Natural killer cell (primary cell): ENCODE measurements at regions not wholly inside any gene's neighbourhood (a gene's known extent, or its start where the extent isn't known, plus 50 kb on each side); places are given as distances from the start of the nearest gene placed in this dataset.

Source experiments
- ATAC-seq, 3 donors: fragments of 150-1000 bp in 2 of 3; fragments of 200-7000 bp in 1 of 3; cut with Tn5 transposase; 1 replicate in 1 of 3; 2 replicates in 2 of 3; pipeline ENCODE4 v1.10.0; 2021; ENCODE audit warnings: mild to moderate bottlenecking in 2 of 3, moderate library complexity in 2 of 3
- DNase-seq, 2 donors: peaks; one replicate each; pipeline versions ENCODE4 v3.0.0 to v3.0.0-alpha.2; 2013 to 2021; ENCODE audit warnings: mixed read lengths in 1 of 2
- H3K27ac ChIP-seq: one replicate; pipeline ENCODE4 v1.5.1; 2013; ENCODE audit warnings: mild to moderate bottlenecking, low read length
- H3K27me3 ChIP-seq: one replicate; pipeline ENCODE4 v1.6.1; 2013; ENCODE audit warnings: low read length; ENCODE audit not compliant: control insufficient read depth, insufficient read depth
- H3K36me3 ChIP-seq: one replicate; pipeline ENCODE4 v1.6.1; 2013; ENCODE audit warnings: low read length; ENCODE audit not compliant: control insufficient read depth, insufficient read depth
- H3K4me1 ChIP-seq: one replicate; pipeline ENCODE4 v1.6.1; 2013; ENCODE audit warnings: low read length; ENCODE audit not compliant: control insufficient read depth, insufficient read depth
- H3K4me3 ChIP-seq: one replicate; pipeline ENCODE4 v1.5.1; 2013; ENCODE audit warnings: low read length
- H3K9me3 ChIP-seq: one replicate; pipeline ENCODE4 v1.6.1; 2013; ENCODE audit warnings: low read length; ENCODE audit not compliant: control insufficient read depth, insufficient read depth
- H3K27ac Mint-ChIP-seq, 2 donors: one replicate each; pipeline ENCODE4 v1.8.0; 2022; ENCODE audit warnings: mild to moderate bottlenecking in 2 of 2, mixed read lengths in 2 of 2, moderate library complexity in 1 of 2
- H3K27me3 Mint-ChIP-seq, 2 donors: one replicate each; pipeline ENCODE4 v1.8.0; 2022; ENCODE audit warnings: low read depth in 2 of 2, mixed read lengths in 2 of 2
- H3K36me3 Mint-ChIP-seq: one replicate; pipeline ENCODE4 v1.8.0; 2022; ENCODE audit warnings: mixed read lengths
- H3K4me1 Mint-ChIP-seq, 2 donors: one replicate each; pipeline ENCODE4 v1.8.0; 2022; ENCODE audit warnings: mixed read lengths in 2 of 2
- H3K4me3 Mint-ChIP-seq: one replicate; pipeline ENCODE4 v1.8.0; 2022; ENCODE audit warnings: mild to moderate bottlenecking, moderate library complexity, mixed read lengths
- H3K9me3 Mint-ChIP-seq, 2 donors: one replicate each; pipeline ENCODE4 v1.8.0; 2022; ENCODE audit warnings: mixed read lengths in 2 of 2
- WGBS: methylation state at CpG from one replicate; pipeline ENCODE4 v1.1.7; 2013; ENCODE audit warnings: missing lambda C conversion rate; ENCODE audit not compliant: insufficient coverage; 5-methylcytosine and 5-hydroxymethylcytosine counted together
- intact Hi-C: fragments of 100-400 bp; cut with micrococcal nuclease; formaldehyde crosslinking; loops from one replicate; pipeline ENCODE4 v1.14.2; 2022
- TF ChIP-seq, protein P1 (sequence below): fragments of 200-600 bp; IDR thresholded peaks from one replicate; pipeline ENCODE4 v1.8.0; 2022; ENCODE audit warnings: antibody characterized with exemption

DNA sequence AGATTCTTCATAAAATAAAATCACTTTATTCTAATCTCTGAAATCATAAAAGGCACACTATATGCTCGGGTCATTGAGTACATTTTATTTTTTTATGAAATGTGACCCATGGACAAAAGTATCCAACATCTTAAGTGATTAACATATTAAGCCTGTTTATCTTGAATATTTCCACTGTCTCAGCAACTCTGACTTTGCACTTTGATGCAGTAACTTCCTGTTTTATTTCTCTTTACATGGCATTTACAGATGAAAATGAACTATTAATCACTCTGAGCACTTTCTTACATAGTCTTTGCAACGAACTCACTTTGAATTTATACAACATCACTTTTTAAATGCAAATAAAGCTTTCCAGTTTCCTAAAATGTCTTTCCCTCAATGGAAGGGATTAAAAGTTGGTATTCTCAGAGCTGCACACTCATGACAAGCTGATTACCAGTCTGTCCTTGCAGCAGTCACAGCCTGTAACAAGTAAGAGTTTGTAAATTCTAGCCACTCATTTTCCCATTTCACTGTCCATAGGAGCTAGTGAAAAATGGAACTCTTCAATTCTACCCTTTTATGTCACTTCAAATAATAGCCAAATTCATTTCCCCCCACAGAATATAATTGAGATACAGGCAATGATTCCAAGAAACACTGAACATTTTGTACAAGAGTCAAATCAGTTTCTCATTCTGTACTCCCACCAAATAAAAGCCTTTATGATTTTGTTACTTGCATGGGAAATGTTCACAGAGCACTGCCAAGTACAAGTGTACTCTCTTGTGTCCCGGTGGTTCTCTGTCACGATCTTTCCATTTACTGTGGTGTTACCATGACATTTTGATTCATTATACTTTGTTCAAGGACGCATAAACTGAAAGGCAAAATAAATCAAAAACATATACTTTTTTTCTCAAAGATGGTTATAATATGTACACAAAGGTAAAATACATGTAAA, 1968.9 kb downstream of the PCDH9 start:
- Histone ChIP-seq H3K4me3 (peak overlapping the region; percentile 11), H3K36me3 (no peaks in the 10 kb centered on the region), H3K9me3 (no peaks in the 10 kb centered on the region), H3K4me1 (no peaks in the 10 kb centered on the region), H3K27ac (no peak overlapping the region), H3K27me3 (no peaks in the 10 kb centered on the region)
- Mint-ChIP-seq H3K4me3 (peak overlapping the region; percentile 60), H3K9me3 (peaks cover 2 to 4% of the 10 kb centered on the region in 2 donors), H3K4me1 (peaks cover 7 to 15% of the 10 kb centered on the region in 2 donors), H3K36me3 (peaks cover 8% of the 10 kb centered on the region), H3K27ac (peak overlapping the region; percentile 27 to 67), H3K27me3 (peaks cover 0 to 7% of the 10 kb centered on the region in 2 donors)
- 21% methylated on average over 2 of the region's 5 CpGs for WGBS
- ATAC-seq (peak in 2 of 3 donors; percentile 42 to 52), DNase-seq (no peak)
- TF ChIP-seq, protein P1, sequence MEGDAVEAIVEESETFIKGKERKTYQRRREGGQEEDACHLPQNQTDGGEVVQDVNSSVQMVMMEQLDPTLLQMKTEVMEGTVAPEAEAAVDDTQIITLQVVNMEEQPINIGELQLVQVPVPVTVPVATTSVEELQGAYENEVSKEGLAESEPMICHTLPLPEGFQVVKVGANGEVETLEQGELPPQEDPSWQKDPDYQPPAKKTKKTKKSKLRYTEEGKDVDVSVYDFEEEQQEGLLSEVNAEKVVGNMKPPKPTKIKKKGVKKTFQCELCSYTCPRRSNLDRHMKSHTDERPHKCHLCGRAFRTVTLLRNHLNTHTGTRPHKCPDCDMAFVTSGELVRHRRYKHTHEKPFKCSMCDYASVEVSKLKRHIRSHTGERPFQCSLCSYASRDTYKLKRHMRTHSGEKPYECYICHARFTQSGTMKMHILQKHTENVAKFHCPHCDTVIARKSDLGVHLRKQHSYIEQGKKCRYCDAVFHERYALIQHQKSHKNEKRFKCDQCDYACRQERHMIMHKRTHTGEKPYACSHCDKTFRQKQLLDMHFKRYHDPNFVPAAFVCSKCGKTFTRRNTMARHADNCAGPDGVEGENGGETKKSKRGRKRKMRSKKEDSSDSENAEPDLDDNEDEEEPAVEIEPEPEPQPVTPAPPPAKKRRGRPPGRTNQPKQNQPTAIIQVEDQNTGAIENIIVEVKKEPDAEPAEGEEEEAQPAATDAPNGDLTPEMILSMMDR, result no peak
- intact Hi-C loops, result no loop called here

GRCh38 chr13:65240773-65241172, 1989.4 kb downstream of the PCDH9 start:
- no peaks in the 10 kb centered on the region for H3K27me3 ChIP-seq
- DNase-seq (no peak), ATAC-seq (no peak)
- Mint-ChIP-seq H3K36me3 (peaks cover 7% of the 10 kb centered on the region), H3K9me3 (peaks cover 2 to 6% of the 10 kb centered on the region in 2 donors), H3K27ac (no peak overlapping the region), H3K4me3 (no peak overlapping the region), H3K27me3 (no peaks in the 10 kb centered on the region), H3K4me1 (peaks cover 16 to 17% of the 10 kb centered on the region in 2 donors)
- intact Hi-C loops, result no loop called here
- TF ChIP-seq, protein P1, result no peak
- peaks cover 13% of the 10 kb centered on the region for H3K9me3 ChIP-seq
- no peaks in the 10 kb centered on the region for H3K36me3 ChIP-seq
- H3K4me3 ChIP-seq, result no peak overlapping the region
- WGBS, result no CpG with 5 or more reads among the region's 1 CpG
- H3K4me1 ChIP-seq, result no peaks in the 10 kb centered on the region
- H3K27ac ChIP-seq, result no peak overlapping the region

GRCh38 chr13:65236841-65237418, 1993.2 kb downstream of the PCDH9 start:
- TF ChIP-seq, protein P1, result no peak
- Mint-ChIP-seq H3K4me3 (no peak overlapping the region), H3K27me3 (no peaks in the 10 kb centered on the region), H3K27ac (no peak overlapping the region), H3K4me1 (peaks cover 8 to 11% of the 10 kb centered on the region in 2 donors), H3K9me3 (peaks cover 4 to 9% of the 10 kb centered on the region in 2 donors), H3K36me3 (peaks cover 7% of the 10 kb centered on the region)
- Histone ChIP-seq H3K9me3 (peaks cover 10% of the 10 kb centered on the region), H3K36me3 (no peaks in the 10 kb centered on the region), H3K4me1 (no peaks in the 10 kb centered on the region), H3K27me3 (no peaks in the 10 kb centered on the region), H3K4me3 (no peak overlapping the region), H3K27ac (no peak overlapping the region)
- ATAC-seq, result no peak
- intact Hi-C loops, result no loop called here
- 92% methylated on average over 6 of the region's 6 CpGs for WGBS
- no peak for DNase-seq
